GM12865 (cell line): ENCODE measurements at regions not wholly inside any gene's neighbourhood (a gene's known extent, or its start where the extent isn't known, plus 50 kb on each side); places are given as distances from the start of the nearest gene placed in this dataset.

Source experiments
- DNase-seq: peaks from one replicate; pipeline ENCODE4 v3.0.0; 2010; ENCODE audit warnings: low read depth
- H3K4me3 ChIP-seq: 2 replicates; pipeline ENCODE4 v1.5.1; 2011; ENCODE audit warnings: mild to moderate bottlenecking, low read depth, low read length, control low read depth
- CTCF ChIP-seq: IDR thresholded peaks from 2 replicates; pipeline ENCODE4 v1.5.1; 2011; ENCODE audit warnings: low read length, control low read depth, low read depth, inconsistent platforms; ENCODE audit not compliant: insufficient read depth; ENCODE audit errors: missing control alignments

GRCh38 chr5:175813943-175814630 is 57.3 kb upstream of the CPLX2 start:
- no peak overlapping the region for H3K4me3 ChIP-seq
- TF ChIP-seq CTCF = no peak
- DNase-seq = no peak

- no peak overlapping the region for H3K4me3 ChIP-seq
- no peak for TF ChIP-seq CTCF
- no peak for DNase-seq
These were observed 56.7 kb upstream of the CPLX2 start for GRCh38 chr5:175814691-175815090.

- no peak for TF ChIP-seq CTCF
- no peak overlapping the region for H3K4me3 ChIP-seq
- DNase-seq = no peak
These were observed 56.1 kb upstream of the CPLX2 start for GRCh38 chr5:175815126-175815913.

- no peak for DNase-seq
- TF ChIP-seq CTCF = no peak
- no peak overlapping the region for H3K4me3 ChIP-seq
These were observed 55.0 kb upstream of the CPLX2 start for GRCh38 chr5:175816348-175816747.

- H3K4me3 ChIP-seq = no peak overlapping the region
- no peak for TF ChIP-seq CTCF
- no peak for DNase-seq
These were observed 52.3 kb upstream of the CPLX2 start for GRCh38 chr5:175819090-175819425.

GRCh38 chr5:175820230-175820629 is 51.1 kb upstream of the CPLX2 start:
- no peak for TF ChIP-seq CTCF
- H3K4me3 ChIP-seq = no peak overlapping the region
- DNase-seq = no peak
